ENCODE measurements at regions not wholly inside any gene's neighbourhood (a gene's known extent, or its start where the extent isn't known, plus 50 kb on each side); places are given as distances from the start of the nearest gene placed in this dataset.

DNA sequence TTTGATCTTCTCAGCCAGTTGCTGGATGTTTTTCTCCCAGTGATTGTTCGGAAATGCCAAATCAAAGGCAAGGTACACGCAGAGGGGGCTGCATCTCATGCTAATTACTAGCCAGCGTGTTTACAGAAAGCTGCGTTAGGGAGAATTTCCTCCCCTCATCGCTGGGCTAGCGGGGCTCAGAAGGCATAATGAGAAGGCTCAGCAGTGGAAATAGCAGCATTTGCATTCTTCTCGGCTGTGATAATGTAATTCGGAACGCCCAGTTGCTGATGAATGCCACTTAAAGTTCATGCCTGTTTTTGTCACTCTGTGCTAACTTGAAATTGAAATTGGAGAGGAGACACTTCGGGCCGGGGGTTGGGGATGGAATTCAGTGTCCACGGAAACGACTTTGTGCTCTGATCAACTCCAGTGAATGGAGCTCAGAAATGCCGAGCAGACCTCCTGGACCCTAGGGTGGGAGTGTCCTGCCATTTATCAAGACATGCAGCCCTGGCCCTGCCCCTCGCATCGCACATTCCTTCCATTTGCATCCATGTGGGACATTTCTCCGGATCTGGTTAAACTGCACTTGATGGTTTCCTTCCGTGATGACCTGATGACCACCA, 313.4 kb upstream of the C1orf174 start:
- H3K9me3 ChIP-seq (replicated peaks), result no peaks in the 10 kb centered on the region
- peaks cover 86% of the 10 kb centered on the region for H3K27me3 ChIP-seq (ENCODE audit: low read depth)
- no peak overlapping the region for H3K4me3 ChIP-seq
- DNase-seq, result no peak
- no peaks in the 10 kb centered on the region for H3K4me1 ChIP-seq
- no peak for TF ChIP-seq CTCF (IDR thresholded peaks at IDR 0.05; ENCODE audit: borderline replicate concordance)
- no peaks in the 10 kb centered on the region for H3K36me3 ChIP-seq
- intact Hi-C loops (cut with micrococcal nuclease), result no loop called here
- no peak overlapping the region for H3K27ac ChIP-seq (replicated peaks)

- no peak for TF ChIP-seq CTCF (IDR thresholded peaks at IDR 0.05; ENCODE audit: borderline replicate concordance)
- intact Hi-C loops (cut with micrococcal nuclease), result no loop called here
- no peak overlapping the region for H3K4me3 ChIP-seq
- no peak for DNase-seq
- H3K9me3 ChIP-seq (replicated peaks), result no peaks in the 10 kb centered on the region
- no peak overlapping the region for H3K27ac ChIP-seq (replicated peaks)
- no peaks in the 10 kb centered on the region for H3K4me1 ChIP-seq
- peaks cover 86% of the 10 kb centered on the region for H3K27me3 ChIP-seq (ENCODE audit: low read depth)
- H3K36me3 ChIP-seq, result no peaks in the 10 kb centered on the region
These were observed 314.8 kb upstream of the C1orf174 start for GRCh38 chr1:4214826-4215225.

DNA sequence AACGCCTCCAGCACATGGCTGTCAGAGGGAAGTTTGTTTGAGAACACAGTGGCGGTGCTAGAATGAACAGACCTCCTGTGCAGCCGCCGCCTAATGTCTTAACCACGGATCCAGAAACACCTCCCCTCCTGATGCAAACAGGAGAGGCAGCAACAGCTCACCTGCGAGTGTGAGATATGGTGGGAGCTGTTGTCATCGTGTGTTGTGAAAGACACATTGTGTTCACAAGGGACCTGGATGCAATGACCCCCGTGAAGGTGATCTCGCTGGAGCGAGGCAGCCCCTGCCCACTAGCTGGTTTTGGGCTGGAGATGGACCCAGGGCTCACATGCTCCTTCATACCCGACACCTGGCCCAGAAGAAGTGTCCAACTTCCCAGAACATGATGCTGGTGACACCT, 315.3 kb upstream of the C1orf174 start:
- no peak for TF ChIP-seq CTCF (IDR thresholded peaks at IDR 0.05; ENCODE audit: borderline replicate concordance)
- Histone ChIP-seq H3K27me3 (ENCODE audit: low read depth) (peaks cover 84% of the 10 kb centered on the region), H3K27ac (replicated peaks) (no peak overlapping the region), H3K9me3 (replicated peaks) (no peaks in the 10 kb centered on the region), H3K4me3 (no peak overlapping the region), H3K4me1 (no peaks in the 10 kb centered on the region), H3K36me3 (no peaks in the 10 kb centered on the region)
- intact Hi-C loops (cut with micrococcal nuclease), result no loop called here
- DNase-seq, result no peak

- H3K27ac ChIP-seq (replicated peaks), result no peak overlapping the region
- peaks cover 87% of the 10 kb centered on the region for H3K27me3 ChIP-seq (ENCODE audit: low read depth)
These were observed 316.2 kb upstream of the C1orf174 start for GRCh38 chr1:4216231-4216630.

GRCh38 chr1:4218619-4219018, 318.5 kb upstream of the C1orf174 start:
- Histone ChIP-seq H3K27ac (replicated peaks) (no peak overlapping the region), H3K4me1 (no peaks in the 10 kb centered on the region), H3K9me3 (replicated peaks) (no peaks in the 10 kb centered on the region), H3K36me3 (no peaks in the 10 kb centered on the region), H3K4me3 (no peak overlapping the region), H3K27me3 (ENCODE audit: low read depth) (peaks cover 79% of the 10 kb centered on the region)
- intact Hi-C loops (cut with micrococcal nuclease), result no loop called here
- TF ChIP-seq CTCF (IDR thresholded peaks at IDR 0.05; ENCODE audit: borderline replicate concordance), result no peak
- DNase-seq, result no peak

More at GRCh38 chr1:4216231-4216630, 316.2 kb upstream of the C1orf174 start:
- Histone ChIP-seq H3K4me3 (no peak overlapping the region), H3K9me3 (replicated peaks) (no peaks in the 10 kb centered on the region), H3K36me3 (no peaks in the 10 kb centered on the region), H3K4me1 (no peaks in the 10 kb centered on the region)
- TF ChIP-seq CTCF (IDR thresholded peaks at IDR 0.05; ENCODE audit: borderline replicate concordance), result no peak
- no peak for DNase-seq
- intact Hi-C loops (cut with micrococcal nuclease), result no loop called here

All from left ventricle myocardium inferior (tissue), 1 donor.